Umbilical cord (tissue), 1 donor: ENCODE measurements at regions not wholly inside any gene's neighbourhood (a gene's known extent, or its start where the extent isn't known, plus 50 kb on each side); places are given as distances from the start of the nearest gene placed in this dataset.
"Not testable (repeated sequence)": the region's sequence is repeated elsewhere in the genome, so short reads cannot be mapped to it uniquely, and the experiment has no call there.

Source experiments
- DNase-seq: peaks from one replicate; pipeline ENCODE4 v3.0.0-alpha.2; 2015; ENCODE audit warnings: low spot score

GRCh38 chr2:49332415-49332814 is 178.1 kb upstream of the FSHR start:
- no peak for DNase-seq

GRCh38 chr2:49318531-49318930 is 164.2 kb upstream of the FSHR start:
- peak; percentile 88 for DNase-seq

- peak; percentile 21 for DNase-seq
These were observed 155.1 kb upstream of the FSHR start for GRCh38 chr2:49309461-49309860.

DNA sequence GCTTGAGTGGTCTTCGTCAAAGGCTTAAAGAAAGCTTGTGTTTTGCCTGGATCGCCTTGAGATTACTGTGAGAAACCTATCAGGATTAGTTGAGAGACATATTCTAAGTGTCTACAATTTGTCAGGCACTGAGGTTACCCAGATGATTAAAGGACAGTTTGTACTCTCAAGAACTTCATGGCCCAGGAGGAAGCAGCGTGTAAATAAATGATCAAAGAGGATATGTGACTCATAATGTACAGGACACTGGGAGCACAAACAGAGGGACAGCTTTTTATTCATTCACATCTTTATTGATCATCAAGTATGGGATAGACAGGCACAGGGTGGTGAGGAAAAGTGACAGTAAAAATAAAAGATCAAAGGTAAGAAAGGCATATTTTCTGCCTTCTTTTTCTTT is 152.6 kb upstream of the FSHR start:
- no peak for DNase-seq

- DNase-seq, result not testable (repeated sequence)
These were observed 144.4 kb upstream of the FSHR start for GRCh38 chr2:49298693-49299092.

- no peak for DNase-seq
These were observed 143.9 kb upstream of the FSHR start for GRCh38 chr2:49298230-49298629.

DNA sequence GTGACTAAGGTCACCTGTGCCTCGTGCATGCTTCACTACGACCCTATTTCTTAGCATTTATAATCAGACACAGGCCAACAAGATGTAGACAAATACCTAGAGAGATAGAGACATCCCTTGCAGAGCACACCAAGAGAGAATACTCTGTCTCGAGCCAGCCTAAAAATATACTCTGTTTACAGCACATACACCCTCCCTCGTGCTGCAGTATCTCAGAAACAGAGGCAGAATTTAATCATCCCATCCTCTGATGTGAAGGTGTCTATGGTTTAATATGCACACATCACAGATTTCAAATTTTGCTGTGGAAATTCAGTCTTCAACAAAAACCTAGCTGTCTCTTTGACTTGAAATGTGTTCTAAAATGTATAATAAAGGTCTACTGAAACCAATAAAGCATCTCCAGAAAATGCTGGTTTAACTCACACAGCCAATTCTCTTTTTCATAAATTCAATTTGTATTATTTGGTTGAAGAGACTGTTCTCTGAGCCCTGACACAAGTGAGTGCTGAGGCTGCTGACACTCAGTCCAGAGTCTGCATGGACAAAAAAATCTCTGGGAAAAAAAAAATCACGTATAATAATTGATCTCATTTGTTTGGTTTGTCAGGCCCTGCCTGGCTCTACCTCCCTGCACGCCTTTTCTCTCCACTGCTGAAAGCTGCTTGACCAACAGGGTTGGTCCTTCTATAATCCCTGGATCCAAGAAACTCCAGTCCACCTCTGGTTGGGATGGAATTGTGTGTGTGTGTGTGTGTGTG is 142.0 kb upstream of the FSHR start:
- DNase-seq, result no peak

DNA sequence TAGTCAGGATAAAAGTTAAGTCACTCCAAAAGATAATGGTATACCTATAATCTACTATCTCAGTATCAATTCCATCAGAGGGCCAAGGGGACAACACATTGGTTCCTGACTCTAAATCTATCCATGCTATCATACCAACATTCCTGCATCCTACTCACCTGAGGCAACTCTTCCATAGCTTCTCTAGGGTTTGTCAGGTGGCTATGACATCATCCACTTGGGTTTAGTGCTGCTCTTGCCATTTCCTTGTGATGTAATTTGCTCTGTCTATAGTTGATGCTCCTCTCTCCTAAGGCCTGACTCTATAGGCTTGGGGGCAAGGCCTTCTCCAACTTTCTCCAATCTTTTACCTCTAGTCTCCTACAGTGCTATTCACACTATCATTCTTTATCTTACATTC is 139.9 kb upstream of the FSHR start:
- no peak for DNase-seq

DNA sequence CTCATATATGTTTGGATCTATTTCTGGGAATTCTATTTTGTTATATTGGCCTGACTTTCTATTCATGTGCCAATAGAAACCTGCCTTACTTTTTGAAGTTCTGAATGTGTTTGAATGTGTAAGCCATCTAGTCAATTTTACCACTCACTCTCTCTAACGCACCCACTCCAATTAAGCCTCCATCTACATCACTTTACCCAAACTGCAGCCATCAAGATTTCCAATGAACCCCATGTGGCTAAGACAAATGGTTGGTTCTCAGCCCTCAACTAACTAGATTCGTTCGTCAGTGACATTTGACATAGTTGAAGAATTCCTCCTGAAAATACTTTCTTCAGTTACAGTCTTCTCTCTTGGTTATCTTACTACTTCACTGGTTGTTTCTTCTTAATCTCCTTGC is 137.3 kb upstream of the FSHR start:
- DNase-seq, result no peak

- DNase-seq, result no peak
These were observed 135.4 kb upstream of the FSHR start for GRCh38 chr2:49289711-49290110.

DNA sequence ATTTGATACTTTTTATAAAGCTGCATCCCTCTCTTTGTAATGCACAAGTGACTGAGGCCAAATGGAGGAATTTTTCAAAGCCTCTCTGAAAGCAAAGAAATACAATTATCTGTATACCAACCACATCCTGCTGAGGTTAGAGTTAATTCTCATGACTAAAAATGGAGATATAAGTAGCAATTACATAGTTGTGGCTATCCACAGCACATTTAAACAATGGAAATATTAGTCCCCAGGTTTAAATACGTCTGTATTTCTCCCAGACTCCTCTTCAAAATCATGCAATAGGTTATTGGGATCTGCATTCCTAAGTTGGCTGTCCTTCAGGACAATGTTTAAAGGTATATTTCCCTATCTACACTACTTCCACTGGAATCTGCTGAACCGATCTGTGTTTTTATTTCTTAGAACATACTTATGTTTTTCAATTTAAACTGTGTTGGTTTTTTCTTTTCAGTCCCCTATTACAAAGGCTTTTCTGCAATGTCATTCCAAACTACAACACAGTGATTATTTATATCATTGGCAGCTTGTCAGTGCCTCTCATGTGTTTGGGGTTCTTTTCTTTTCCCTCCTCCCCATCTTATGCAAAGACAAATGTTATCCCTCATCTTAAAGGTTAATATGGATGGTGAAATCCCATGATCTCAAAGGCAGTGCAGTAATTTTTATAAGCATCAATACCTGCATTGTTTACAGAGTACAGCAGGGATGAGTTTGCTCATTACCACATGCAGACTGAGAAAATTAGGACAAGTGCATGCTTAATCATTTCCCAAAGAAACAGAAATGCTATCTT is 134.8 kb upstream of the FSHR start:
- DNase-seq, result no peak

- no peak for DNase-seq
These were observed 133.9 kb upstream of the FSHR start for GRCh38 chr2:49288113-49288705.

- DNase-seq, result no peak
These were observed 132.4 kb upstream of the FSHR start for GRCh38 chr2:49286726-49287125.

- no peak for DNase-seq
These were observed 131.7 kb upstream of the FSHR start for GRCh38 chr2:49286045-49286444.

- DNase-seq, result no peak
These were observed 124.2 kb upstream of the FSHR start for GRCh38 chr2:49278561-49278960.

GRCh38 chr2:49278141-49278540 is 123.8 kb upstream of the FSHR start:
- DNase-seq, result no peak

- no peak for DNase-seq
These were observed 116.8 kb upstream of the FSHR start for GRCh38 chr2:49271060-49271606.

- DNase-seq, result no peak
These were observed 115.8 kb upstream of the FSHR start for GRCh38 chr2:49270091-49270490.

GRCh38 chr2:49265471-49265870 is 111.2 kb upstream of the FSHR start:
- DNase-seq, result no peak

GRCh38 chr2:49262801-49263560 is 108.7 kb upstream of the FSHR start:
- no peak for DNase-seq

DNA sequence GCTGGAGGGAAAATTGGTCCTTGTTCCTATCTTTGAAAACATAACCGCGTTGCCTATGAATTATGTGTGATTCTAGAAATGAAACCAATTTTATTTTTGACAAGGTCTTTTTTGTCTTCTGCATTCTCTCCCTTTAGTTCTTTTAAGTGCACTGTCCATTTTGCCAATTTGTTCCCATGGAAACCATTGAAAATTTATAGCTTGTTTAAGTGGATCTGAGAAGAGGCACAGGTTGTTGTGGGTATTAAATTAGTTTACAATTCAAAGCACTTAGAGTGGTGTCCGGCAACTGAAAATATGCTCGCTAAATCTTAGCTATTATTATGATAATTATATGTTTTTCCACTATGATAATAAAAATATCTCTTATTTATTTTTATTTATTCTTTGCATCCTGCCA is 107.5 kb upstream of the FSHR start:
- no peak for DNase-seq
